H1 (cell line): ENCODE measurements at regions not wholly inside any gene's neighbourhood (a gene's known extent, or its start where the extent isn't known, plus 50 kb on each side); places are given as distances from the start of the nearest gene placed in this dataset.

Experiments used
- ATF2 ChIP-seq: IDR thresholded peaks from 2 replicates; pipeline ENCODE4 v1.6.1; 2012; ENCODE audit warnings: low read length, inconsistent platforms
- CBX5 ChIP-seq: fragments of 300-800, 300-1000 bp; sonication (generic); IDR thresholded peaks from 2 replicates; pipeline ENCODE4 v1.7.1; 2016; ENCODE audit warnings: antibody characterized with exemption, low read length, low read depth
- EP300 ChIP-seq, 2 experiments: IDR thresholded peaks; 1 replicate in 1 of 2; 2 replicates in 1 of 2; pipeline ENCODE4 v1.6.1; 2011 to 2012; ENCODE audit warnings: low read depth in 2 of 2, low read length in 2 of 2, mild to moderate bottlenecking in 2 of 2, borderline replicate concordance in 1 of 2, inconsistent platforms in 1 of 2, moderate library complexity in 1 of 2
- NRF1 ChIP-seq: IDR thresholded peaks from 2 replicates; pipeline ENCODE4 v1.6.1; 2011; ENCODE audit warnings: mild to moderate bottlenecking, low read depth, low read length, improper control_type of control experiment
- POLR2A ChIP-seq, 2 experiments: IDR thresholded peaks; 1 replicate in 1 of 2; 2 replicates in 1 of 2; pipeline ENCODE4 v1.6.1; 2011; ENCODE audit warnings: low read depth in 2 of 2, low read length in 2 of 2, mild to moderate bottlenecking in 2 of 2; ENCODE audit errors: control extremely low read depth in 1 of 2
- SRF ChIP-seq: IDR thresholded peaks from 2 replicates; pipeline ENCODE4 v1.6.1; 2011; ENCODE audit warnings: mild to moderate bottlenecking, low read depth, low read length, moderate library complexity
- YY1 ChIP-seq: IDR thresholded peaks from 2 replicates; pipeline ENCODE4 v1.6.1; 2011; ENCODE audit warnings: low read depth, mild to moderate bottlenecking, low read length
- TF ChIP-seq, protein P1 (sequence below), 3 experiments: IDR thresholded peaks; 1 replicate in 2 of 3; 2 replicates in 1 of 3; pipeline versions ENCODE4 v1.5.1 to v1.6.1; 2011; ENCODE audit warnings: low read length in 3 of 3, mild to moderate bottlenecking in 3 of 3, inconsistent platforms in 2 of 3, low read depth in 1 of 3, moderate library complexity in 1 of 3; ENCODE audit not compliant: insufficient read depth in 1 of 3; ENCODE audit errors: control extremely low read depth in 1 of 3

- TF ChIP-seq, protein P1, sequence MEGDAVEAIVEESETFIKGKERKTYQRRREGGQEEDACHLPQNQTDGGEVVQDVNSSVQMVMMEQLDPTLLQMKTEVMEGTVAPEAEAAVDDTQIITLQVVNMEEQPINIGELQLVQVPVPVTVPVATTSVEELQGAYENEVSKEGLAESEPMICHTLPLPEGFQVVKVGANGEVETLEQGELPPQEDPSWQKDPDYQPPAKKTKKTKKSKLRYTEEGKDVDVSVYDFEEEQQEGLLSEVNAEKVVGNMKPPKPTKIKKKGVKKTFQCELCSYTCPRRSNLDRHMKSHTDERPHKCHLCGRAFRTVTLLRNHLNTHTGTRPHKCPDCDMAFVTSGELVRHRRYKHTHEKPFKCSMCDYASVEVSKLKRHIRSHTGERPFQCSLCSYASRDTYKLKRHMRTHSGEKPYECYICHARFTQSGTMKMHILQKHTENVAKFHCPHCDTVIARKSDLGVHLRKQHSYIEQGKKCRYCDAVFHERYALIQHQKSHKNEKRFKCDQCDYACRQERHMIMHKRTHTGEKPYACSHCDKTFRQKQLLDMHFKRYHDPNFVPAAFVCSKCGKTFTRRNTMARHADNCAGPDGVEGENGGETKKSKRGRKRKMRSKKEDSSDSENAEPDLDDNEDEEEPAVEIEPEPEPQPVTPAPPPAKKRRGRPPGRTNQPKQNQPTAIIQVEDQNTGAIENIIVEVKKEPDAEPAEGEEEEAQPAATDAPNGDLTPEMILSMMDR (IDR thresholded peaks at IDR 0.05; ENCODE audit: control extremely low read depth in 1 of 3, insufficient read depth in 1 of 3, low read depth in 1 of 3, low read length in 3 of 3): no peak
- TF ChIP-seq POLR2A (IDR thresholded peaks at IDR 0.05; ENCODE audit: control extremely low read depth in 1 of 2, low read depth in 2 of 2, low read length in 2 of 2) (no peak), EP300 (IDR thresholded peaks at IDR 0.05; ENCODE audit: borderline replicate concordance in 1 of 2, low read depth in 2 of 2, low read length in 2 of 2) (no peak), YY1 (no peak), SRF (no peak), CBX5 (no peak), NRF1 (no peak), ATF2 (no peak)
Measured at GRCh38 chr20:50305636-50306477, 115.2 kb downstream of the CEBPB start.
